ENCODE measurements at regions not wholly inside any gene's neighbourhood (a gene's known extent, or its start where the extent isn't known, plus 50 kb on each side); places are given as distances from the start of the nearest gene placed in this dataset.

GRCh38 chr2:198697218-198697617, 760.5 kb downstream of the SATB2 start:
- TF ChIP-seq CTCF (IDR thresholded peaks at IDR 0.05; ENCODE audit: low read depth, low read length) (no peak), EZH2phosphoT487 (IDR thresholded peaks at IDR 0.05; ENCODE audit: low read depth) (no peak)

Measured in OCI-LY3 (cell line).